ENCODE measurements at regions not wholly inside any gene's neighbourhood (a gene's known extent, or its start where the extent isn't known, plus 50 kb on each side); places are given as distances from the start of the nearest gene placed in this dataset.

GRCh38 chr4:153976954-153977353, 188.1 kb upstream of the SFRP2 start:
- Histone ChIP-seq H3K27ac (ENCODE audit: low read length) (no peak overlapping the region), H3K36me3 (ENCODE audit: low read depth, low read length) (no peaks in the 10 kb centered on the region), H4K20me1 (ENCODE audit: low read length) (no peaks in the 10 kb centered on the region), H2AFZ (ENCODE audit: low read length) (no peak overlapping the region), H3K79me2 (ENCODE audit: low read length) (no peaks in the 10 kb centered on the region), H3K9me3 (ENCODE audit: low read length) (no peaks in the 10 kb centered on the region), H3K4me1 (ENCODE audit: insufficient read depth, low read length) (no peaks in the 10 kb centered on the region), H3K9me2 (replicated peaks; ENCODE audit: low read length) (no peaks in the 10 kb centered on the region), H3K4me2 (ENCODE audit: low read length) (no peak overlapping the region), H3K9ac (ENCODE audit: low read length) (no peak overlapping the region), H3F3A (ENCODE audit: low read length, unreplicated experiment) (no peaks in the 10 kb centered on the region), H3K27me3 (ENCODE audit: low read length) (no peaks in the 10 kb centered on the region), H3K4me3 (ENCODE audit: low read length) (no peak overlapping the region)
- TF ChIP-seq CTCF (conservative IDR thresholded peaks at IDR 0.05; ENCODE audit: low read depth, low read length) (no peak), EZH2phosphoT487 (IDR thresholded peaks at IDR 0.05; ENCODE audit: borderline replicate concordance, low read length) (no peak), EZH2 (IDR thresholded peaks at IDR 0.05; ENCODE audit: low read length, unreplicated experiment) (no peak)
- CTCF ChIA-PET = no interaction called here
- intact Hi-C loops (cut with micrococcal nuclease) = no loop called here
- DNase-seq (no peak), ATAC-seq (no peak)
- POLR2A ChIA-PET (ENCODE audit: unreplicated experiment) = no interaction called here
- no TSS peak for BruUV-seq (replicated peaks)

- Histone ChIP-seq H3K4me3 (ENCODE audit: low read length) (no peak overlapping the region), H3K27ac (ENCODE audit: low read length) (no peak overlapping the region), H3K9me3 (ENCODE audit: low read length) (no peaks in the 10 kb centered on the region), H3K27me3 (ENCODE audit: low read length) (no peaks in the 10 kb centered on the region), H3K36me3 (ENCODE audit: low read depth, low read length) (no peaks in the 10 kb centered on the region), H3F3A (ENCODE audit: low read length, unreplicated experiment) (no peaks in the 10 kb centered on the region), H3K9ac (ENCODE audit: low read length) (no peak overlapping the region), H3K4me2 (ENCODE audit: low read length) (no peak overlapping the region), H4K20me1 (ENCODE audit: low read length) (no peaks in the 10 kb centered on the region), H3K79me2 (ENCODE audit: low read length) (no peaks in the 10 kb centered on the region), H3K4me1 (ENCODE audit: insufficient read depth, low read length) (no peaks in the 10 kb centered on the region), H3K9me2 (replicated peaks; ENCODE audit: low read length) (no peaks in the 10 kb centered on the region), H2AFZ (ENCODE audit: low read length) (no peak overlapping the region)
- intact Hi-C loops (cut with micrococcal nuclease) = no loop called here
- TF ChIP-seq CTCF (conservative IDR thresholded peaks at IDR 0.05; ENCODE audit: low read depth, low read length) = no peak
- no peak for TF ChIP-seq EZH2 (IDR thresholded peaks at IDR 0.05; ENCODE audit: low read length, unreplicated experiment)
- TF ChIP-seq EZH2phosphoT487 (IDR thresholded peaks at IDR 0.05; ENCODE audit: borderline replicate concordance, low read length) = no peak
- BruUV-seq (replicated peaks) = no TSS peak
- CTCF ChIA-PET = no interaction called here
- ATAC-seq (no peak), DNase-seq (no peak)
- POLR2A ChIA-PET (ENCODE audit: unreplicated experiment) = no interaction called here
Observed at GRCh38 chr4:153974452-153974851, 185.6 kb upstream of the SFRP2 start.

GRCh38 chr4:153973942-153974341, 185.1 kb upstream of the SFRP2 start:
- Histone ChIP-seq H3K9ac (ENCODE audit: low read length) (no peak overlapping the region), H3K27me3 (ENCODE audit: low read length) (no peaks in the 10 kb centered on the region), H2AFZ (ENCODE audit: low read length) (no peak overlapping the region), H4K20me1 (ENCODE audit: low read length) (no peaks in the 10 kb centered on the region), H3K9me3 (ENCODE audit: low read length) (no peaks in the 10 kb centered on the region), H3K79me2 (ENCODE audit: low read length) (no peaks in the 10 kb centered on the region), H3K9me2 (replicated peaks; ENCODE audit: low read length) (no peaks in the 10 kb centered on the region), H3K36me3 (ENCODE audit: low read depth, low read length) (no peaks in the 10 kb centered on the region), H3K4me1 (ENCODE audit: insufficient read depth, low read length) (no peaks in the 10 kb centered on the region), H3K4me2 (ENCODE audit: low read length) (no peak overlapping the region), H3K27ac (ENCODE audit: low read length) (no peak overlapping the region), H3K4me3 (ENCODE audit: low read length) (no peak overlapping the region), H3F3A (ENCODE audit: low read length, unreplicated experiment) (no peaks in the 10 kb centered on the region)
- ChIA-PET POLR2A (ENCODE audit: unreplicated experiment) (no interaction called here), CTCF (no interaction called here)
- ATAC-seq (no peak), DNase-seq (no peak)
- TF ChIP-seq EZH2phosphoT487 (IDR thresholded peaks at IDR 0.05; ENCODE audit: borderline replicate concordance, low read length) (no peak), CTCF (conservative IDR thresholded peaks at IDR 0.05; ENCODE audit: low read depth, low read length) (no peak), EZH2 (IDR thresholded peaks at IDR 0.05; ENCODE audit: low read length, unreplicated experiment) (no peak)
- no TSS peak for BruUV-seq (replicated peaks)
- intact Hi-C loops (cut with micrococcal nuclease) = no loop called here
